ENCODE measurements at regions not wholly inside any gene's neighbourhood (a gene's known extent, or its start where the extent isn't known, plus 50 kb on each side); places are given as distances from the start of the nearest gene placed in this dataset.

- intact Hi-C loops (cut with DNase I), result loop anchor here in 1 of 10 donors (10.0 kb wide), 1 partner anchor 60 kb away; no protein-coding TSS in a partner anchor
- WGBS, 4 donors, result 82 to 97% (median 92%) methylated on average over 1 of the region's 1 CpG
- no peak overlapping the region for H3K27ac ChIP-seq
These were observed 204.3 kb upstream of the PLET1 start for GRCh38 chr11:112464949-112465348.

GRCh38 chr11:112465433-112466024 is 204.9 kb upstream of the PLET1 start:
- intact Hi-C loops (cut with DNase I), result loop anchor here in 1 of 10 donors (10.0 kb wide), 1 partner anchor 61 kb away; no protein-coding TSS in a partner anchor
- Histone ChIP-seq H3K27ac (no peak overlapping the region), H3K4me3 (no peak overlapping the region), H3K36me3 (no peaks in the 10 kb centered on the region), H3K9me3 (no peaks in the 10 kb centered on the region), H3K4me1 (no peaks in the 10 kb centered on the region), H3K27me3 (peaks cover 0 to 6% (median 0%) of the 10 kb centered on the region in 9 donors)
- TF ChIP-seq POLR2A (IDR thresholded peaks at IDR 0.05) (no peak), CTCF (IDR thresholded peaks at IDR 0.05) (no peak)
- ATAC-seq (no peak), DNase-seq (no peak)
- WGBS, 4 donors, result 74 to 89% (median 81%) methylated on average over 6 of the region's 6 CpGs

More at GRCh38 chr11:112464949-112465348, 204.3 kb upstream of the PLET1 start:
- Histone ChIP-seq H3K4me1 (no peaks in the 10 kb centered on the region), H3K36me3 (no peaks in the 10 kb centered on the region), H3K27me3 (peaks cover 0 to 6% (median 0%) of the 10 kb centered on the region in 9 donors), H3K9me3 (no peaks in the 10 kb centered on the region), H3K4me3 (no peak overlapping the region)
- no peak for DNase-seq
- ATAC-seq, result no peak
- TF ChIP-seq CTCF (IDR thresholded peaks at IDR 0.05), result no peak
- TF ChIP-seq POLR2A (IDR thresholded peaks at IDR 0.05), result no peak

- intact Hi-C loops (cut with DNase I), result loop anchor here in 1 of 10 donors (10.0 kb wide), 1 partner anchor 63 kb away; no protein-coding TSS in a partner anchor
- Histone ChIP-seq H3K36me3 (no peaks in the 10 kb centered on the region), H3K27me3 (peaks cover 0 to 6% (median 0%) of the 10 kb centered on the region in 9 donors), H3K4me1 (no peaks in the 10 kb centered on the region), H3K9me3 (no peaks in the 10 kb centered on the region), H3K4me3 (no peak overlapping the region), H3K27ac (no peak overlapping the region)
- DNase-seq (no peak), ATAC-seq (no peak)
- WGBS, 4 donors, result 92 to 97% (median 93%) methylated on average over 3 of the region's 3 CpGs
- TF ChIP-seq CTCF (IDR thresholded peaks at IDR 0.05) (no peak), POLR2A (IDR thresholded peaks at IDR 0.05) (no peak)
These were observed 207.1 kb upstream of the PLET1 start for GRCh38 chr11:112467721-112468120.

- ATAC-seq (peak in 1 of 4 donors; percentile 42), DNase-seq (no peak)
- 42 to 53% (median 48%) methylated on average over 4 of the region's 4 CpGs for WGBS, 4 donors
These were observed 208.7 kb upstream of the PLET1 start for GRCh38 chr11:112469376-112469775.

More at GRCh38 chr11:112469376-112469775, 208.7 kb upstream of the PLET1 start:
- intact Hi-C loops (cut with DNase I), result loop anchor here in 1 of 10 donors (10.0 kb wide), 1 partner anchor 65 kb away; no protein-coding TSS in a partner anchor
- Histone ChIP-seq H3K36me3 (no peaks in the 10 kb centered on the region), H3K27me3 (peaks cover 0 to 6% (median 0%) of the 10 kb centered on the region in 9 donors), H3K4me1 (no peaks in the 10 kb centered on the region), H3K27ac (no peak overlapping the region), H3K4me3 (no peak overlapping the region), H3K9me3 (no peaks in the 10 kb centered on the region)
- TF ChIP-seq CTCF (IDR thresholded peaks at IDR 0.05), result no peak
- TF ChIP-seq POLR2A (IDR thresholded peaks at IDR 0.05), result no peak
